DND-41 (cell line): ENCODE measurements at regions not wholly inside any gene's neighbourhood (a gene's known extent, or its start where the extent isn't known, plus 50 kb on each side); places are given as distances from the start of the nearest gene placed in this dataset.
"Not testable (repeated sequence)": the region's sequence is repeated elsewhere in the genome, so short reads cannot be mapped to it uniquely, and the experiment has no call there.

Source experiments
- ATAC-seq: fragments of 200-7000 bp; cut with Tn5 transposase; 3 replicates; pipeline ENCODE4 v1.9.1; 2021; ENCODE audit warnings: low read depth; ENCODE audit not compliant: insufficient read depth
- DNase-seq: peaks from one replicate; pipeline ENCODE4 v3.0.0-alpha.2; 2020
- H2AFZ ChIP-seq: 2 replicates; pipeline ENCODE4 v1.6.0; 2012; ENCODE audit warnings: low read depth, low read length
- H3K27ac ChIP-seq: 2 replicates; pipeline ENCODE4 v1.5.1; 2012; ENCODE audit warnings: low read length, inconsistent platforms
- H3K27me3 ChIP-seq: fragments of 200-600 bp; sonication (generic); 2 replicates; pipeline ENCODE4 v1.6.0; 2012; ENCODE audit warnings: low read length, mild to moderate bottlenecking, inconsistent platforms; ENCODE audit not compliant: insufficient read depth, poor library complexity
- H3K36me3 ChIP-seq: 2 replicates; pipeline ENCODE4 v1.5.1; 2012; ENCODE audit warnings: low read length, inconsistent platforms; ENCODE audit not compliant: insufficient read depth
- H3K4me1 ChIP-seq: 2 replicates; pipeline ENCODE4 v1.5.1; 2012; ENCODE audit warnings: mild to moderate bottlenecking, low read length; ENCODE audit not compliant: insufficient read depth
- H3K4me2 ChIP-seq: 2 replicates; pipeline ENCODE4 v1.6.0; 2012; ENCODE audit warnings: mild to moderate bottlenecking, moderate library complexity, low read length, inconsistent platforms; ENCODE audit not compliant: insufficient read depth
- H3K4me3 ChIP-seq, 2 experiments: fragments of 200-600 bp in 1 of 2; shearing (Covaris generic) in 1 of 2; 2 replicates each; pipeline ENCODE4 v1.5.1; 2012 to 2016; ENCODE audit warnings: inconsistent platforms in 2 of 2, low read length in 2 of 2, mild to moderate bottlenecking in 2 of 2, low read depth in 1 of 2, moderate library complexity in 1 of 2
- H3K79me2 ChIP-seq: 2 replicates; pipeline ENCODE4 v1.6.0; 2012; ENCODE audit warnings: low read length, inconsistent platforms; ENCODE audit not compliant: insufficient read depth
- H3K9ac ChIP-seq: 2 replicates; pipeline ENCODE4 v1.6.0; 2012; ENCODE audit warnings: low read depth, mild to moderate bottlenecking, inconsistent platforms, low read length, moderate library complexity
- H3K9me3 ChIP-seq: 2 replicates; pipeline ENCODE4 v1.5.1; 2012; ENCODE audit warnings: low read length, moderate library complexity, mild to moderate bottlenecking, inconsistent platforms; ENCODE audit not compliant: insufficient read depth, severe bottlenecking
- H4K20me1 ChIP-seq: 2 replicates; pipeline ENCODE4 v1.6.0; 2012; ENCODE audit warnings: low read length; ENCODE audit not compliant: insufficient read depth
- EZH2 ChIP-seq: IDR thresholded peaks from 3 replicates; pipeline ENCODE4 v1.6.1; 2012; ENCODE audit warnings: borderline replicate concordance, low read depth, mild to moderate bottlenecking, moderate library complexity, low read length, inconsistent platforms; ENCODE audit not compliant: severe bottlenecking
- TF ChIP-seq, protein P1 (sequence below): IDR thresholded peaks from 2 replicates; pipeline ENCODE4 v1.5.1; 2012; ENCODE audit warnings: borderline replicate concordance, low read length, moderate library complexity, mild to moderate bottlenecking; ENCODE audit not compliant: poor library complexity, severe bottlenecking; ENCODE audit errors: extremely low read depth

DNA sequence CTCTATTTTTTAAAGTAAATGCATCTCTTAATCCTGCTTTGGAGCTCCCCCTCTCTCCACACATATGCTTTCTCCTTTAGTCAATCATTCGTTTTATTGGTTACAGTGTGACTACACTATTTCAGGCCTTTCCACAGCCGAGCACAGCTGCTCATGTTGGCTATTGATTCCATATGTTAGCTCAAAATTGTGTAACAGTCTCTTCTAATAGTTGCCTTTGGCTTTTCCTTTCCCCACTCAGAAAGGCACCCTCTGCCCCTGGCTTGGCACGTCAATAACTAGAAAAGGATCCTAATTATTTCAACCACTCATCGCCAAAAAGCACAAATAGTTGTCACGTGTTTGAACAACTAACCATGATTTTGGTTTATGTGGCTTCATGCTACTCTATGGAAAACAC is 410.3 kb upstream of the SLC35B3 start:
- DNase-seq, result no peak
- Histone ChIP-seq H3K27ac (no peak overlapping the region), H3K4me1 (no peaks in the 10 kb centered on the region), H3K4me3 (no peak overlapping the region), H3K27me3 (no peaks in the 10 kb centered on the region), H3K79me2 (no peaks in the 10 kb centered on the region), H3K4me2 (no peak overlapping the region), H3K36me3 (no peaks in the 10 kb centered on the region), H2AFZ (no peak overlapping the region), H4K20me1 (no peaks in the 10 kb centered on the region), H3K9me3 (no peaks in the 10 kb centered on the region), H3K9ac (no peak overlapping the region)
- TF ChIP-seq EZH2, result no peak
- TF ChIP-seq, protein P1, sequence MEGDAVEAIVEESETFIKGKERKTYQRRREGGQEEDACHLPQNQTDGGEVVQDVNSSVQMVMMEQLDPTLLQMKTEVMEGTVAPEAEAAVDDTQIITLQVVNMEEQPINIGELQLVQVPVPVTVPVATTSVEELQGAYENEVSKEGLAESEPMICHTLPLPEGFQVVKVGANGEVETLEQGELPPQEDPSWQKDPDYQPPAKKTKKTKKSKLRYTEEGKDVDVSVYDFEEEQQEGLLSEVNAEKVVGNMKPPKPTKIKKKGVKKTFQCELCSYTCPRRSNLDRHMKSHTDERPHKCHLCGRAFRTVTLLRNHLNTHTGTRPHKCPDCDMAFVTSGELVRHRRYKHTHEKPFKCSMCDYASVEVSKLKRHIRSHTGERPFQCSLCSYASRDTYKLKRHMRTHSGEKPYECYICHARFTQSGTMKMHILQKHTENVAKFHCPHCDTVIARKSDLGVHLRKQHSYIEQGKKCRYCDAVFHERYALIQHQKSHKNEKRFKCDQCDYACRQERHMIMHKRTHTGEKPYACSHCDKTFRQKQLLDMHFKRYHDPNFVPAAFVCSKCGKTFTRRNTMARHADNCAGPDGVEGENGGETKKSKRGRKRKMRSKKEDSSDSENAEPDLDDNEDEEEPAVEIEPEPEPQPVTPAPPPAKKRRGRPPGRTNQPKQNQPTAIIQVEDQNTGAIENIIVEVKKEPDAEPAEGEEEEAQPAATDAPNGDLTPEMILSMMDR, result no peak
- ATAC-seq, result no peak

DNA sequence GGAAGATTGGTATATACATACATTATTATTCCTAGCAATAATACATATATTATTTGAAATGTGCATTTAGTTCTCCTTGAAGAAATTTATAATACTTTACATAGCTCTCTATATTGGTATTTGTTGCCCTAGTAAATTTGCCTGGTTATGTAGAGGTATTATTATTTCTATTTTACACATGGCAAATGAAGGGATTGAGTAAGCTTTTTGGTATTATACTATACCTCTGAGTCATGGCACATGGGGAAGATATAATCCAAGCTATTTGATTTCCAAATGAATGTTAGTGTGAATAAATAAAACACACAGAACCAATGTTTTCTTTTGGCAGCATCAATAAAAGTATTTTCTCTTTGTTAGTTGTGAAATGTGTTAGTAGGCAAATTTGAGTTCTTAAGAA is 409.6 kb upstream of the SLC35B3 start:
- H3K9ac ChIP-seq, result no peak overlapping the region
- no peak for ATAC-seq
- H3K36me3 ChIP-seq, result no peaks in the 10 kb centered on the region
- no peak overlapping the region for H2AFZ ChIP-seq
- H3K9me3 ChIP-seq, result no peaks in the 10 kb centered on the region
- H3K27ac ChIP-seq, result no peak overlapping the region
- no peaks in the 10 kb centered on the region for H3K4me1 ChIP-seq
- TF ChIP-seq EZH2, result no peak
- TF ChIP-seq, protein P1, result no peak
- no peaks in the 10 kb centered on the region for H3K27me3 ChIP-seq
- H3K4me3 ChIP-seq, result no peak overlapping the region
- DNase-seq, result no peak
- H4K20me1 ChIP-seq, result no peaks in the 10 kb centered on the region
- no peak overlapping the region for H3K4me2 ChIP-seq
- no peaks in the 10 kb centered on the region for H3K79me2 ChIP-seq

DNA sequence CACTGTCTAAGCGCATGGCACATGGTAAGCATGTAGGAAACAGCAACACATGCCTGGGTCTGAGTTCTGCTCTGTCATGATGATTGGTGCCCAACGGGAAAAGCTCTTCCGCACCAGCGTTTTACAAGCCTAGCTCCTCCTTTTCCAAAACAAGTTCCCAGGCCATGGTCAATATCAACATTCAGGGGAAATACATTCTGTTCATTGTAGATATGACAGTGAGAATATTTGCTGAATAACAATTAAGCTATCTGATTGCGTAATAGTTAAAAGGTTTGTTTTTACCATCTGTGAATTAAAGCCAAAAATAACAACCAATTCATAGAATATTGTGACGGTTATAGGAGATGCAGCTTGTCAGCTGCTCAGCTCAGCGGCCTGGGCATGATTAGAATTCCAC is 404.3 kb upstream of the SLC35B3 start:
- TF ChIP-seq, protein P1, result no peak
- no peak for TF ChIP-seq EZH2
- Histone ChIP-seq H3K79me2 (no peaks in the 10 kb centered on the region), H3K4me3 (no peak overlapping the region), H3K36me3 (no peaks in the 10 kb centered on the region), H3K9ac (no peak overlapping the region), H3K4me2 (no peak overlapping the region), H2AFZ (no peak overlapping the region), H4K20me1 (no peaks in the 10 kb centered on the region), H3K4me1 (no peaks in the 10 kb centered on the region), H3K27ac (no peak overlapping the region), H3K27me3 (no peaks in the 10 kb centered on the region), H3K9me3 (no peaks in the 10 kb centered on the region)
- ATAC-seq (no peak), DNase-seq (no peak)

DNA sequence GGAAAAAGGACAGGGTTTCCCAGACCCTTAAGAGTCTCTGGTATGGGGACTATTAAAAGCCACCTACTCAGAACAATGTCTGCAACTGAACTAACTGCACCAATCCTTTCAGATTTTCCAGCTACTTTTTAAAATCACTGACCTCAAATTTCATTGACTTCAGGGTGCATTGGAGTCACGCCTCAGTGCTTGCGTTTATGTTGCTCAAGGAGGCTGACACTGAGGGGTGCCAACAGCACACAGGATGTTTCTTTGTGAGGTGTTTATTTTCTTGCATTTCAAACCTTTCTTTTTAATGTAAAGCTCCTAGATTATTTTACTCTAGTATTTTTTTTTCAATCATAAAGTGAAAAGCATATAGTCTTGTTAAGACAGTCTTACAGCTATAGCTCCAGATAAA is 402.0 kb upstream of the SLC35B3 start:
- TF ChIP-seq EZH2, result no peak
- TF ChIP-seq, protein P1, result no peak
- Histone ChIP-seq H3K9ac (no peak overlapping the region), H3K36me3 (no peaks in the 10 kb centered on the region), H2AFZ (no peak overlapping the region), H3K27ac (no peak overlapping the region), H3K4me2 (no peak overlapping the region), H3K9me3 (no peaks in the 10 kb centered on the region), H3K79me2 (no peaks in the 10 kb centered on the region), H4K20me1 (no peaks in the 10 kb centered on the region), H3K27me3 (no peaks in the 10 kb centered on the region), H3K4me1 (no peaks in the 10 kb centered on the region), H3K4me3 (no peak overlapping the region)
- DNase-seq, result no peak
- no peak for ATAC-seq

DNA sequence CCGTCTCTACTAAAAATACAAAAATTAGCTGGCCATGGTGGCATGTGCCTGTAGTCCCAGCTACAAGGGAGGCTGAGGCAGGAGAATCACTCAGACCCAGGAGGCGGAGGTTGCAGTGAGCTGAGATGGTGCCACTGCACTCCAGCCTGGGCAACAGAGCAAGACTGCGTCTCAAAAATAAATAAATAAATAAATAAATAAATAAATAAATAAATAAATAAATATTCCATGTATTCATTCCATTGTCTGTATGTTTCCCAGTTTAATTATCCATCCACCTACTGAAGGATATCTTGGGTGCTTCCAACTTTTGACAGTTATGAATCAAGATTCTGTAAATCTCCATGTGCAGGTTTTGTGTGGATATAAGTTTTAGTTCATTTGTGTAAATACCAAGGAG is 397.4 kb upstream of the SLC35B3 start:
- H3K9ac ChIP-seq, H4K20me1 ChIP-seq, H2AFZ ChIP-seq, H3K27me3 ChIP-seq, H3K4me2 ChIP-seq, H3K79me2 ChIP-seq, H3K36me3 ChIP-seq, H3K9me3 ChIP-seq, DNase-seq, H3K4me3 ChIP-seq, ATAC-seq, H3K4me1 ChIP-seq, H3K27ac ChIP-seq: not testable (repeated sequence)
